ENCODE measurements at regions not wholly inside any gene's neighbourhood (a gene's known extent, or its start where the extent isn't known, plus 50 kb on each side); places are given as distances from the start of the nearest gene placed in this dataset.

DNA sequence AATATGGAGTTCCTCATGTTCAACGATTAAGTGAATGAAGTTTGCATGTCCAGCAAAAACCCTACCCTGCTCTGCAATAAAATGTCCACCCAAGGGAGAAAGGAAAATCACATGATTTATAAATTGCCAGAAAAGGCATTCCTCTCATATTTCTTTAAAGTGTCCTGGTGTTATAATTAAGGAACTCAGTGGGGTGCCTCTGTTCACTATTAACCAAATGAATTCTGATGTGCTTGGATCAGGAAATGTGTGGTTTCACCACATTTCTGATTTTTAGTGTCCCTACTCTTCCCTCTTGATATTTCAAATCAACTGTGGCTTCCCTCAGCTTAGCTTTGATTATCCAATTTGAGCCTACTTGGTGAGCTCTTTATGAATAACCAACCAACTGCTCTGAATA, 208.1 kb downstream of the PHLDA1 start:
- TF ChIP-seq, protein P1, sequence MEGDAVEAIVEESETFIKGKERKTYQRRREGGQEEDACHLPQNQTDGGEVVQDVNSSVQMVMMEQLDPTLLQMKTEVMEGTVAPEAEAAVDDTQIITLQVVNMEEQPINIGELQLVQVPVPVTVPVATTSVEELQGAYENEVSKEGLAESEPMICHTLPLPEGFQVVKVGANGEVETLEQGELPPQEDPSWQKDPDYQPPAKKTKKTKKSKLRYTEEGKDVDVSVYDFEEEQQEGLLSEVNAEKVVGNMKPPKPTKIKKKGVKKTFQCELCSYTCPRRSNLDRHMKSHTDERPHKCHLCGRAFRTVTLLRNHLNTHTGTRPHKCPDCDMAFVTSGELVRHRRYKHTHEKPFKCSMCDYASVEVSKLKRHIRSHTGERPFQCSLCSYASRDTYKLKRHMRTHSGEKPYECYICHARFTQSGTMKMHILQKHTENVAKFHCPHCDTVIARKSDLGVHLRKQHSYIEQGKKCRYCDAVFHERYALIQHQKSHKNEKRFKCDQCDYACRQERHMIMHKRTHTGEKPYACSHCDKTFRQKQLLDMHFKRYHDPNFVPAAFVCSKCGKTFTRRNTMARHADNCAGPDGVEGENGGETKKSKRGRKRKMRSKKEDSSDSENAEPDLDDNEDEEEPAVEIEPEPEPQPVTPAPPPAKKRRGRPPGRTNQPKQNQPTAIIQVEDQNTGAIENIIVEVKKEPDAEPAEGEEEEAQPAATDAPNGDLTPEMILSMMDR (IDR thresholded peaks at IDR 0.05 in 8 of 11, conservative IDR thresholded peaks at IDR 0.05 in 3 of 11): no peak
- TF ChIP-seq POLR2AphosphoS5 (IDR thresholded peaks at IDR 0.05): no peak
- no peak for TF ChIP-seq POLR2A (IDR thresholded peaks at IDR 0.05)

All from spleen (tissue), 7 donors.